ENCODE measurements at regions not wholly inside any gene's neighbourhood (a gene's known extent, or its start where the extent isn't known, plus 50 kb on each side); places are given as distances from the start of the nearest gene placed in this dataset.

- no peak for TF ChIP-seq USF2 (IDR thresholded peaks at IDR 0.05; ENCODE audit: borderline replicate concordance, low read depth, low read length)
- TF ChIP-seq RFX5 (IDR thresholded peaks at IDR 0.05; ENCODE audit: low read depth, low read length), result no peak
- TF ChIP-seq HSF1 (IDR thresholded peaks at IDR 0.05; ENCODE audit: low read depth, low read length), result no peak
- no peak for TF ChIP-seq IKZF2 (IDR thresholded peaks at IDR 0.05)
- TF ChIP-seq TAF1 (IDR thresholded peaks at IDR 0.05; ENCODE audit: borderline replicate concordance, low read depth, low read length), result no peak
- TF ChIP-seq KLF5 (IDR thresholded peaks at IDR 0.05; ENCODE audit: partially characterized antibody), result no peak
- TF ChIP-seq KAT2A (conservative IDR thresholded peaks at IDR 0.05; ENCODE audit: control insufficient read depth, low read depth, low read length), result no peak
- no peak for TF ChIP-seq CTCF (IDR thresholded peaks at IDR 0.05 in 2 of 3, conservative IDR thresholded peaks at IDR 0.05 in 1 of 3; ENCODE audit: control insufficient read depth in 2 of 3, extremely low read depth in 1 of 3, insufficient read depth in 1 of 3, low read depth in 3 of 3, low read length in 3 of 3)
- TF ChIP-seq SP1 (IDR thresholded peaks at IDR 0.05; ENCODE audit: low read depth, low read length), result no peak
- TF ChIP-seq POLR2A (IDR thresholded peaks at IDR 0.05; ENCODE audit: low read depth, low read length), result no peak
- no peak for TF ChIP-seq NFYA (IDR thresholded peaks at IDR 0.05; ENCODE audit: borderline replicate concordance, low read depth, low read length)
These were observed 66.5 kb upstream of the THUMPD2 start (continued) for GRCh38 chr2:39845460-39846146.

All from GM12878 (cell line).